Endothelial cell of umbilical vein (primary cell): ENCODE measurements at regions not wholly inside any gene's neighbourhood (a gene's known extent, or its start where the extent isn't known, plus 50 kb on each side); places are given as distances from the start of the nearest gene placed in this dataset.

Experiments
- BruUV-seq: library from RNA; stranded (reverse); fragments of 400-500 nt; replicated peaks from 2 replicates; lab custom pipeline; 2021; lab: Mats Ljungman, UMichigan
- CTCF ChIA-PET: fragments of 300-600, 350-600 bp; sonication (Branson Sonifier 250); formaldehyde crosslinking; loops from one replicate; lab custom pipeline; 2021; ENCODE audit warnings: antibody characterized with exemption, inconsistent platforms; lab: Charles Lee
- POLR2A ChIA-PET: fragments of 300-600, 350-600 bp; sonication (Branson Sonifier 250); formaldehyde crosslinking; loops from one replicate; lab custom pipeline; 2021; ENCODE audit warnings: antibody characterized with exemption, inconsistent platforms; lab: Charles Lee
- DNase-seq: peaks from one replicate; pipeline ENCODE4 v3.0.0-alpha.2; 2011; ENCODE audit warnings: low read depth, low spot score
- FAIRE-seq: peaks from 2 replicates; lab custom pipeline; 2011; peaks lifted over from hg19 to GRCh38; lab: Jason Lieb, UNC
- H2AFZ ChIP-seq: 2 replicates; pipeline ENCODE4 v1.6.0; 2012; ENCODE audit warnings: low read depth, low read length, control low read depth, inconsistent platforms
- H3K27ac ChIP-seq: 2 replicates; pipeline ENCODE4 v1.5.1; 2011; ENCODE audit warnings: low read depth, mild to moderate bottlenecking, control low read depth, low read length, moderate library complexity; ENCODE audit not compliant: insufficient read depth
- H3K27me3 ChIP-seq, 2 experiments: 2 replicates each; pipeline versions ENCODE4 v1.6.0 to v1.6.1; 2011; ENCODE audit warnings: low read length in 2 of 2, mixed read lengths in 1 of 2; ENCODE audit not compliant: control insufficient read depth in 2 of 2, insufficient read depth in 2 of 2
- H3K36me3 ChIP-seq, 2 experiments: 2 replicates in 1 of 2; 3 replicates in 1 of 2; pipeline ENCODE4 v1.5.1; 2011; ENCODE audit warnings: low read length in 2 of 2, mild to moderate bottlenecking in 1 of 2, moderate library complexity in 1 of 2; ENCODE audit not compliant: control insufficient read depth in 2 of 2, insufficient read depth in 2 of 2; ENCODE audit errors: extremely low read depth in 1 of 2
- H3K4me1 ChIP-seq: 3 replicates; pipeline ENCODE4 v1.5.1; 2011; ENCODE audit warnings: mild to moderate bottlenecking, low read length; ENCODE audit not compliant: control insufficient read depth, insufficient read depth; ENCODE audit errors: extremely low read depth
- H3K4me2 ChIP-seq: 2 replicates; pipeline ENCODE4 v1.6.1; 2011; ENCODE audit warnings: low read length, control low read depth, mixed read lengths; ENCODE audit not compliant: insufficient read depth
- H3K4me3 ChIP-seq, 3 experiments: fragments of 200-600 bp in 1 of 3; sonication (generic), shearing (Covaris generic) in 1 of 3; replicated peaks in 1 of 3; 2 replicates each; pipeline ENCODE4 v1.5.1; 2011 to 2016; ENCODE audit warnings: control low read depth in 3 of 3, low read length in 3 of 3, mild to moderate bottlenecking in 2 of 3, inconsistent platforms in 1 of 3, low read depth in 1 of 3, moderate library complexity in 1 of 3; ENCODE audit not compliant: insufficient read depth in 1 of 3
- H3K79me2 ChIP-seq: 2 replicates; pipeline ENCODE4 v1.6.0; 2012; ENCODE audit warnings: low read length, inconsistent platforms; ENCODE audit not compliant: control insufficient read depth, insufficient read depth
- H3K9ac ChIP-seq: replicated peaks from 2 replicates; pipeline ENCODE3; 2011; ENCODE audit warnings: low read length, control low read depth; ENCODE audit not compliant: insufficient read depth; ENCODE audit errors: extremely low read depth
- H3K9me1 ChIP-seq: replicated peaks from 3 replicates; pipeline ENCODE4 v1.6.0; 2011; ENCODE audit warnings: mild to moderate bottlenecking, low read length; ENCODE audit not compliant: control insufficient read depth, insufficient read depth; ENCODE audit errors: extremely low read depth
- H3K9me3 ChIP-seq: replicated peaks from 2 replicates; pipeline ENCODE4 v1.5.1; 2012; ENCODE audit warnings: low read length, inconsistent platforms; ENCODE audit not compliant: control insufficient read depth, insufficient read depth
- H4K20me1 ChIP-seq: replicated peaks from 2 replicates; pipeline ENCODE3; 2011; ENCODE audit warnings: mild to moderate bottlenecking, low read length; ENCODE audit not compliant: control insufficient read depth, insufficient read depth; ENCODE audit errors: extremely low read depth
- EZH2 ChIP-seq: IDR thresholded peaks from 2 replicates; pipeline ENCODE4 v1.6.1; 2012; ENCODE audit warnings: borderline replicate concordance, low read depth, mild to moderate bottlenecking, moderate library complexity, low read length, inconsistent platforms; ENCODE audit not compliant: severe bottlenecking
- FOS ChIP-seq: IDR thresholded peaks from 2 replicates; pipeline ENCODE4 v1.6.1; 2011; ENCODE audit warnings: mild to moderate bottlenecking, low read length, moderate library complexity, borderline replicate concordance; ENCODE audit not compliant: insufficient read depth
- GATA2 ChIP-seq: IDR thresholded peaks from 2 replicates; pipeline ENCODE4 v1.7.0; 2011; ENCODE audit warnings: low read depth, mild to moderate bottlenecking, moderate library complexity, mixed read lengths, low read length; ENCODE audit not compliant: insufficient read length, insufficient read depth
- JUN ChIP-seq: IDR thresholded peaks from 2 replicates; pipeline ENCODE4 v1.6.1; 2011; ENCODE audit warnings: borderline replicate concordance, low read depth; ENCODE audit not compliant: insufficient read length, insufficient read depth
- MYC ChIP-seq: IDR thresholded peaks from one replicate; pipeline ENCODE4 v1.6.1; 2011; ENCODE audit warnings: mild to moderate bottlenecking, low read depth, low read length
- POLR2A ChIP-seq: IDR thresholded peaks from 2 replicates; pipeline ENCODE4 v1.6.1; 2012; ENCODE audit warnings: low read depth, mild to moderate bottlenecking, control low read depth, low read length
- POLR2AphosphoS5 ChIP-seq: IDR thresholded peaks from 2 replicates; pipeline ENCODE4 v1.6.1; 2012; ENCODE audit warnings: low read depth, mild to moderate bottlenecking, control low read depth, low read length, moderate library complexity; ENCODE audit not compliant: insufficient read depth
- dilution Hi-C: fragments of 300-500 bp; cut with MboI; formaldehyde crosslinking; loops from one replicate; pipeline ENCODE4 v1.15.0; 2019; ENCODE audit warnings: low sequenced_read_pairs; ENCODE audit not compliant: extremely low pct_ligation_motif_present
- intact Hi-C: fragments of 100-400 bp; cut with micrococcal nuclease; formaldehyde crosslinking; loops from one replicate; pipeline ENCODE4 v1.10.0; 2022
- TF ChIP-seq, protein P1 (sequence below): IDR thresholded peaks from 2 replicates; pipeline ENCODE4 v1.6.1; 2011; ENCODE audit not compliant: insufficient read depth, insufficient read length
- TF ChIP-seq, protein P2 (sequence below), 2 donors: IDR thresholded peaks; 1 replicate in 1 of 2; 2 replicates in 1 of 2; pipeline ENCODE4 v1.5.1; 2011; ENCODE audit warnings: low read length in 2 of 2, mild to moderate bottlenecking in 2 of 2, moderate library complexity in 2 of 2, control low read depth in 1 of 2, inconsistent platforms in 1 of 2, low read depth in 1 of 2; ENCODE audit not compliant: insufficient read depth in 1 of 2; ENCODE audit errors: extremely low read depth in 1 of 2

- Histone ChIP-seq H3K9me3 (no peaks in the 10 kb centered on the region), H3K9ac (no peak overlapping the region), H3K4me3 (no peak overlapping the region), H3K4me2 (no peak overlapping the region), H3K36me3 (no peaks in the 10 kb centered on the region), H3K27me3 (no peaks in the 10 kb centered on the region), H3K79me2 (no peaks in the 10 kb centered on the region), H4K20me1 (no peaks in the 10 kb centered on the region), H2AFZ (no peak overlapping the region), H3K4me1 (no peaks in the 10 kb centered on the region), H3K27ac (no peak overlapping the region), H3K9me1 (no peaks in the 10 kb centered on the region)
- CTCF ChIA-PET, result no interaction called here
- dilution Hi-C loops (no loop called here), intact Hi-C loops (no loop called here)
- FAIRE-seq, result no peak
- POLR2A ChIA-PET, result no interaction called here
- no peak for DNase-seq
- BruUV-seq, result no TSS peak
- TF ChIP-seq POLR2AphosphoS5 (no peak), EZH2 (no peak), POLR2A (no peak), FOS (no peak), JUN (no peak), GATA2 (no peak), MYC (no peak)
- TF ChIP-seq, protein P1, sequence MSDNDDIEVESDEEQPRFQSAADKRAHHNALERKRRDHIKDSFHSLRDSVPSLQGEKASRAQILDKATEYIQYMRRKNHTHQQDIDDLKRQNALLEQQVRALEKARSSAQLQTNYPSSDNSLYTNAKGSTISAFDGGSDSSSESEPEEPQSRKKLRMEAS, result no peak
- TF ChIP-seq, protein P2, sequence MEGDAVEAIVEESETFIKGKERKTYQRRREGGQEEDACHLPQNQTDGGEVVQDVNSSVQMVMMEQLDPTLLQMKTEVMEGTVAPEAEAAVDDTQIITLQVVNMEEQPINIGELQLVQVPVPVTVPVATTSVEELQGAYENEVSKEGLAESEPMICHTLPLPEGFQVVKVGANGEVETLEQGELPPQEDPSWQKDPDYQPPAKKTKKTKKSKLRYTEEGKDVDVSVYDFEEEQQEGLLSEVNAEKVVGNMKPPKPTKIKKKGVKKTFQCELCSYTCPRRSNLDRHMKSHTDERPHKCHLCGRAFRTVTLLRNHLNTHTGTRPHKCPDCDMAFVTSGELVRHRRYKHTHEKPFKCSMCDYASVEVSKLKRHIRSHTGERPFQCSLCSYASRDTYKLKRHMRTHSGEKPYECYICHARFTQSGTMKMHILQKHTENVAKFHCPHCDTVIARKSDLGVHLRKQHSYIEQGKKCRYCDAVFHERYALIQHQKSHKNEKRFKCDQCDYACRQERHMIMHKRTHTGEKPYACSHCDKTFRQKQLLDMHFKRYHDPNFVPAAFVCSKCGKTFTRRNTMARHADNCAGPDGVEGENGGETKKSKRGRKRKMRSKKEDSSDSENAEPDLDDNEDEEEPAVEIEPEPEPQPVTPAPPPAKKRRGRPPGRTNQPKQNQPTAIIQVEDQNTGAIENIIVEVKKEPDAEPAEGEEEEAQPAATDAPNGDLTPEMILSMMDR (IDR thresholded peaks at IDR 0.05; ENCODE audit: extremely low read depth in 1 of 2, insufficient read depth in 1 of 2, low read depth in 1 of 2, low read length in 2 of 2), result no peak
Measured at GRCh38 chr2:204346906-204347305, 198.4 kb upstream of the PARD3B start.
